ENCODE measurements at regions not wholly inside any gene's neighbourhood (a gene's known extent, or its start where the extent isn't known, plus 50 kb on each side); places are given as distances from the start of the nearest gene placed in this dataset.

DNA sequence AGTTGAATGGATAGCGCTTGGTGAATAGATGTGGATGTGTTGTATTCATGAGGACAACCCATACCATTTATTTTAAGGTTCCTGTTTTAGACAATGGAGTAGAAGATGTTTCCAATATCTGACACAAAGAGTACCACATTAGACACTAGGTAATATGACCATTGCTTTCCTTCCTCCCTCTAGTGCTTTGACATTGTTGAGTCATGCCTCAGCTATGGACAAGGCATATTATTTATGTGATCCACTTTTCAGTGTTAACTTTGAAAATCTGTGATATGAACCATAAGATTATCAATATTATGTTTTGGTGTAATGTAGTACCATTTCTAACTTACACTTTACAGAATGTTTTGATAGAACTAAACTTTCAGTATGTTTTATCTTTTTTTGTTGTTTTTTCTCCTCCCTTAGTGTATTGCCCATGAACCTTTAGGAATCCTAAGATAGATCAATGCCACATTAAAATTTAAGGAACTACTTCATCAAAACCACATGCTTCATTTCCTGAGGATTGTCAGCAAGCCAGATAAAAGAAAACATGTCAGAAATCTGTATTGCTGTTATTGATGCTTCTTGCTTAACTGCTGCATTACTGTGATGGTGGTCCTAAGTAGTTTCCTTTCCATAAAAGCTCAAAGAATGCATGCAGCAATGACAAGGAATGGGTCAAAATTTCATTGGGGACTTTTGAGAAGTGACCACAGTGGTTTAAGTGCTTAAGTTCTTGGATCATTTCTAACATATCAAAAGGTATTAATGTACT is 105.0 kb downstream of the PCDH7 start:
- TF ChIP-seq CTCF (IDR thresholded peaks at IDR 0.05) = no peak
- Mint-ChIP-seq H3K36me3 (ENCODE audit: low read depth) (no peaks in the 10 kb centered on the region), H3K9me3 (no peaks in the 10 kb centered on the region), H3K27me3 (no peaks in the 10 kb centered on the region), H3K4me3 (no peak overlapping the region), H3K4me1 (no peaks in the 10 kb centered on the region), H3K27ac (no peak overlapping the region)
- intact Hi-C loops (cut with micrococcal nuclease) = no loop called here
- ATAC-seq (ENCODE audit: low read depth) (no peak), DNase-seq (no peak)
- ChIA-PET CTCF (no interaction called here), POLR2A (no interaction called here)

DNA sequence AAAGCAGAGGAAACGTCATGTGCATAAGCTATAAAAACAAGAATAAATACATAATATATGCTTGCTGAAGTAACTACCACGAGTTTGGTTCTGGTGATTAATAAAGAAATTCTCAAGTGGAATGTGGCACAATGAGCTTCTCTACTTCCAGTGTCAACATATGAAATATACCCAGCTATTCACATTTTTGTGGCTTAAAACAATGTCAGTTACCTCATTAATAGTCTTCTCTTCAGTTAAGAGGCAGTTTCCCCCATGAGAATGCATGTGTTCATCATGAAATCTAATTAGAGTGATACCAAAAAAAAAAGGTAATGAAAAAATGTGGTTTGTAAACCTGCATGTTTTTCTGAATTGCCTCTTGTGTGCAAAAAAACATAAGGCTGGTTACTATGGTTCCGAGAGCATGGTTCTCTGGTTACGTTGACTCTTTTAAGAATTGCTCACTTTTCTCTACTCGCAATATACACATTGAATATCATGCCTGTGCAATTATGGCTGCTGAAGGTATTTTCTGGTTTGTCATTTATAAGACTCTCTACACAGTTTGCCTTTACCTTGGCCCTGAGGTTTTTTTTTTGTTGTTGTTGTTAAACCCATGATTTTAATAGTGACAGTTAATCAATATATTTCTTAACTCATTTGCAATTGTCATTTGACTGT is 108.2 kb downstream of the PCDH7 start:
- intact Hi-C loops (cut with micrococcal nuclease) = no loop called here
- H3K27me3 Mint-ChIP-seq = no peaks in the 10 kb centered on the region
- H3K4me3 Mint-ChIP-seq = no peak overlapping the region
- H3K27ac Mint-ChIP-seq = no peak overlapping the region
- no peak for DNase-seq
- H3K4me1 Mint-ChIP-seq = no peaks in the 10 kb centered on the region
- H3K9me3 Mint-ChIP-seq = no peaks in the 10 kb centered on the region
- no peak for TF ChIP-seq CTCF (IDR thresholded peaks at IDR 0.05)
- ChIA-PET CTCF (no interaction called here), POLR2A (no interaction called here)
- ATAC-seq (ENCODE audit: low read depth) = no peak
- no peaks in the 10 kb centered on the region for H3K36me3 Mint-ChIP-seq (ENCODE audit: low read depth)

- ATAC-seq (ENCODE audit: low read depth) (no peak), DNase-seq (no peak)
- Mint-ChIP-seq H3K27ac (no peak overlapping the region), H3K4me3 (no peak overlapping the region), H3K27me3 (no peaks in the 10 kb centered on the region), H3K36me3 (ENCODE audit: low read depth) (no peaks in the 10 kb centered on the region), H3K9me3 (no peaks in the 10 kb centered on the region), H3K4me1 (no peaks in the 10 kb centered on the region)
- ChIA-PET POLR2A (no interaction called here), CTCF (no interaction called here)
- TF ChIP-seq CTCF (IDR thresholded peaks at IDR 0.05) = no peak
- intact Hi-C loops (cut with micrococcal nuclease) = no loop called here
Measured at GRCh38 chr4:30832639-30833038, 112.5 kb downstream of the PCDH7 start.

GRCh38 chr4:30833206-30833605 is 113.0 kb downstream of the PCDH7 start:
- Mint-ChIP-seq H3K36me3 (ENCODE audit: low read depth) (no peaks in the 10 kb centered on the region), H3K27me3 (no peaks in the 10 kb centered on the region), H3K4me3 (no peak overlapping the region), H3K9me3 (no peaks in the 10 kb centered on the region), H3K4me1 (no peaks in the 10 kb centered on the region), H3K27ac (no peak overlapping the region)
- ChIA-PET CTCF (no interaction called here), POLR2A (no interaction called here)
- ATAC-seq (ENCODE audit: low read depth) = no peak
- TF ChIP-seq CTCF (IDR thresholded peaks at IDR 0.05) = no peak
- DNase-seq = no peak
- intact Hi-C loops (cut with micrococcal nuclease) = no loop called here

GRCh38 chr4:30835044-30835443 is 114.9 kb downstream of the PCDH7 start:
- ChIA-PET CTCF (no interaction called here), POLR2A (no interaction called here)
- DNase-seq (no peak), ATAC-seq (ENCODE audit: low read depth) (no peak)
- TF ChIP-seq CTCF (IDR thresholded peaks at IDR 0.05) = no peak
- intact Hi-C loops (cut with micrococcal nuclease) = no loop called here
- Mint-ChIP-seq H3K4me1 (no peaks in the 10 kb centered on the region), H3K9me3 (no peaks in the 10 kb centered on the region), H3K36me3 (ENCODE audit: low read depth) (no peaks in the 10 kb centered on the region), H3K27ac (no peak overlapping the region), H3K27me3 (no peaks in the 10 kb centered on the region), H3K4me3 (no peak overlapping the region)

All from activated B cell treated with CpG ODN at 0.5 μM for 24 hours (primary cell).